ENCODE measurements at regions not wholly inside any gene's neighbourhood (a gene's known extent, or its start where the extent isn't known, plus 50 kb on each side); places are given as distances from the start of the nearest gene placed in this dataset.

- H3K36me3 ChIP-seq (ENCODE audit: insufficient read depth, low read length), result no peaks in the 10 kb centered on the region
- intact Hi-C loops (cut with micrococcal nuclease), result no loop called here
- no peak overlapping the region for H3K27ac ChIP-seq (ENCODE audit: low read depth, low read length)
- Mint-ChIP-seq H3K4me3 (no peak overlapping the region), H3K36me3 (no peaks in the 10 kb centered on the region), H3K4me1 (no peaks in the 10 kb centered on the region), H3K9me3 (peaks cover 0 to 11% (median 0%) of the 10 kb centered on the region in 8 donors), H3K27me3 (no peaks in the 10 kb centered on the region), H3K27ac (no peak overlapping the region)
- no peaks in the 10 kb centered on the region for H3K4me1 ChIP-seq (ENCODE audit: insufficient read depth, low read length)
- ChIA-PET CTCF (ENCODE audit: partially characterized antibody) (no interaction called here), POLR2A (ENCODE audit: partially characterized antibody) (no interaction called here)
- H3K4me3 ChIP-seq (ENCODE audit: low read length in 2 of 2), result no peak overlapping the region
- H3K27me3 ChIP-seq (ENCODE audit: insufficient read depth, low read length), result no peaks in the 10 kb centered on the region
- H3K9me3 ChIP-seq (ENCODE audit: control insufficient read depth in 1 of 2, low read length in 2 of 2), result no peaks in the 10 kb centered on the region
- DNase-seq, result no peak
Observed at GRCh38 chr5:21173036-21173435, 1185.0 kb upstream of the CDH18 start.

- no peaks in the 10 kb centered on the region for H3K36me3 ChIP-seq (ENCODE audit: insufficient read depth, low read length)
- no peaks in the 10 kb centered on the region for H3K4me1 ChIP-seq (ENCODE audit: insufficient read depth, low read length)
- no peaks in the 10 kb centered on the region for H3K4me1 Mint-ChIP-seq
- no peak overlapping the region for H3K4me3 Mint-ChIP-seq
- peaks cover 0 to 10% (median 2%) of the 10 kb centered on the region in 8 donors for H3K9me3 Mint-ChIP-seq
- H3K27me3 ChIP-seq (ENCODE audit: insufficient read depth, low read length), result no peaks in the 10 kb centered on the region
- intact Hi-C loops (cut with micrococcal nuclease), result no loop called here
- H3K27ac ChIP-seq (ENCODE audit: low read depth, low read length), result no peak overlapping the region
- no peaks in the 10 kb centered on the region for H3K9me3 ChIP-seq (ENCODE audit: control insufficient read depth in 1 of 2, low read length in 2 of 2)
- ChIA-PET POLR2A (ENCODE audit: partially characterized antibody) (no interaction called here), CTCF (ENCODE audit: partially characterized antibody) (no interaction called here)
- no peaks in the 10 kb centered on the region for H3K36me3 Mint-ChIP-seq
- no peak overlapping the region for H3K27ac Mint-ChIP-seq
- no peak overlapping the region for H3K4me3 ChIP-seq (ENCODE audit: low read length in 2 of 2)
- no peak for DNase-seq
- no peaks in the 10 kb centered on the region for H3K27me3 Mint-ChIP-seq
Observed at GRCh38 chr5:21171038-21171437, 1183.0 kb upstream of the CDH18 start.

- POLR2A ChIA-PET (ENCODE audit: partially characterized antibody), result no interaction called here
- intact Hi-C loops (cut with micrococcal nuclease), result no loop called here
Observed at GRCh38 chr5:21168557-21168956, 1180.6 kb upstream of the CDH18 start.

GRCh38 chr5:21165344-21165743, 1177.3 kb upstream of the CDH18 start:
- Mint-ChIP-seq H3K27ac (no peak overlapping the region), H3K27me3 (no peaks in the 10 kb centered on the region), H3K4me3 (no peak overlapping the region), H3K9me3 (peaks cover 2 to 13% (median 6%) of the 10 kb centered on the region in 8 donors), H3K36me3 (no peaks in the 10 kb centered on the region), H3K4me1 (no peaks in the 10 kb centered on the region)
- no peak overlapping the region for H3K27ac ChIP-seq (ENCODE audit: low read depth, low read length)
- no peak overlapping the region for H3K4me3 ChIP-seq (ENCODE audit: low read length in 2 of 2)
- H3K4me1 ChIP-seq (ENCODE audit: insufficient read depth, low read length), result no peaks in the 10 kb centered on the region
- intact Hi-C loops (cut with micrococcal nuclease), result no loop called here
- ChIA-PET CTCF (ENCODE audit: partially characterized antibody) (no interaction called here), POLR2A (ENCODE audit: partially characterized antibody) (no interaction called here)
- no peaks in the 10 kb centered on the region for H3K27me3 ChIP-seq (ENCODE audit: insufficient read depth, low read length)
- no peaks in the 10 kb centered on the region for H3K36me3 ChIP-seq (ENCODE audit: insufficient read depth, low read length)
- DNase-seq, result no peak
- no peaks in the 10 kb centered on the region for H3K9me3 ChIP-seq (ENCODE audit: control insufficient read depth in 1 of 2, low read length in 2 of 2)

More at GRCh38 chr5:21168557-21168956, 1180.6 kb upstream of the CDH18 start:
- no peaks in the 10 kb centered on the region for H3K36me3 Mint-ChIP-seq
- Histone ChIP-seq H3K4me3 (ENCODE audit: low read length in 2 of 2) (no peak overlapping the region), H3K27ac (ENCODE audit: low read depth, low read length) (no peak overlapping the region), H3K4me1 (ENCODE audit: insufficient read depth, low read length) (no peaks in the 10 kb centered on the region), H3K27me3 (ENCODE audit: insufficient read depth, low read length) (no peaks in the 10 kb centered on the region), H3K36me3 (ENCODE audit: insufficient read depth, low read length) (no peaks in the 10 kb centered on the region), H3K9me3 (ENCODE audit: control insufficient read depth in 1 of 2, low read length in 2 of 2) (no peaks in the 10 kb centered on the region)
- no peak overlapping the region for H3K4me3 Mint-ChIP-seq
- no peak overlapping the region for H3K27ac Mint-ChIP-seq
- peaks cover 2 to 12% (median 3%) of the 10 kb centered on the region in 8 donors for H3K9me3 Mint-ChIP-seq
- H3K27me3 Mint-ChIP-seq, result no peaks in the 10 kb centered on the region
- DNase-seq, result no peak
- CTCF ChIA-PET (ENCODE audit: partially characterized antibody), result no interaction called here
- H3K4me1 Mint-ChIP-seq, result no peaks in the 10 kb centered on the region

- Histone ChIP-seq H3K9me3 (ENCODE audit: control insufficient read depth in 1 of 2, low read length in 2 of 2) (no peaks in the 10 kb centered on the region), H3K4me3 (ENCODE audit: low read length in 2 of 2) (no peak overlapping the region), H3K27me3 (ENCODE audit: insufficient read depth, low read length) (no peaks in the 10 kb centered on the region), H3K36me3 (ENCODE audit: insufficient read depth, low read length) (no peaks in the 10 kb centered on the region), H3K4me1 (ENCODE audit: insufficient read depth, low read length) (no peaks in the 10 kb centered on the region), H3K27ac (ENCODE audit: low read depth, low read length) (no peak overlapping the region)
- Mint-ChIP-seq H3K4me1 (no peaks in the 10 kb centered on the region), H3K4me3 (no peak overlapping the region), H3K9me3 (peaks cover 2 to 14% (median 8%) of the 10 kb centered on the region in 8 donors), H3K27ac (no peak overlapping the region), H3K27me3 (no peaks in the 10 kb centered on the region), H3K36me3 (no peaks in the 10 kb centered on the region)
- intact Hi-C loops (cut with micrococcal nuclease), result no loop called here
- ChIA-PET CTCF (ENCODE audit: partially characterized antibody) (no interaction called here), POLR2A (ENCODE audit: partially characterized antibody) (no interaction called here)
- no peak for DNase-seq
Observed at GRCh38 chr5:21164425-21164824, 1176.4 kb upstream of the CDH18 start.

GRCh38 chr5:21159510-21160059, 1171.6 kb upstream of the CDH18 start:
- Histone ChIP-seq H3K27ac (ENCODE audit: low read depth, low read length) (no peak overlapping the region), H3K36me3 (ENCODE audit: insufficient read depth, low read length) (no peaks in the 10 kb centered on the region), H3K9me3 (ENCODE audit: control insufficient read depth in 1 of 2, low read length in 2 of 2) (no peaks in the 10 kb centered on the region), H3K4me1 (ENCODE audit: insufficient read depth, low read length) (no peaks in the 10 kb centered on the region), H3K27me3 (ENCODE audit: insufficient read depth, low read length) (no peaks in the 10 kb centered on the region), H3K4me3 (ENCODE audit: low read length in 2 of 2) (no peak overlapping the region)
- no peak overlapping the region for H3K27ac Mint-ChIP-seq
- no peaks in the 10 kb centered on the region for H3K36me3 Mint-ChIP-seq
- H3K27me3 Mint-ChIP-seq, result no peaks in the 10 kb centered on the region
- intact Hi-C loops (cut with micrococcal nuclease), result no loop called here
- POLR2A ChIA-PET (ENCODE audit: partially characterized antibody), result no interaction called here
- CTCF ChIA-PET (ENCODE audit: partially characterized antibody), result no interaction called here
- DNase-seq, result no peak
- no peak overlapping the region for H3K4me3 Mint-ChIP-seq
- H3K9me3 Mint-ChIP-seq, result peaks cover 0 to 18% (median 8%) of the 10 kb centered on the region in 8 donors
- no peaks in the 10 kb centered on the region for H3K4me1 Mint-ChIP-seq

GRCh38 chr5:21154526-21154925, 1166.5 kb upstream of the CDH18 start:
- Histone ChIP-seq H3K36me3 (ENCODE audit: insufficient read depth, low read length) (no peaks in the 10 kb centered on the region), H3K4me1 (ENCODE audit: insufficient read depth, low read length) (no peaks in the 10 kb centered on the region), H3K27ac (ENCODE audit: low read depth, low read length) (no peak overlapping the region), H3K27me3 (ENCODE audit: insufficient read depth, low read length) (no peaks in the 10 kb centered on the region), H3K4me3 (ENCODE audit: low read length in 2 of 2) (no peak overlapping the region), H3K9me3 (ENCODE audit: control insufficient read depth in 1 of 2, low read length in 2 of 2) (no peaks in the 10 kb centered on the region)
- POLR2A ChIA-PET (ENCODE audit: partially characterized antibody), result no interaction called here
- DNase-seq, result no peak
- Mint-ChIP-seq H3K36me3 (no peaks in the 10 kb centered on the region), H3K4me1 (no peaks in the 10 kb centered on the region), H3K27me3 (no peaks in the 10 kb centered on the region), H3K27ac (no peak overlapping the region), H3K4me3 (no peak overlapping the region), H3K9me3 (peaks cover 0 to 13% (median 4%) of the 10 kb centered on the region in 8 donors)
- CTCF ChIA-PET (ENCODE audit: partially characterized antibody), result no interaction called here
- intact Hi-C loops (cut with micrococcal nuclease), result no loop called here

GRCh38 chr5:21152611-21153010, 1164.6 kb upstream of the CDH18 start:
- Mint-ChIP-seq H3K9me3 (peaks cover 0 to 7% (median 3%) of the 10 kb centered on the region in 8 donors), H3K4me3 (no peak overlapping the region), H3K27ac (no peak overlapping the region), H3K36me3 (no peaks in the 10 kb centered on the region), H3K4me1 (no peaks in the 10 kb centered on the region), H3K27me3 (no peaks in the 10 kb centered on the region)
- Histone ChIP-seq H3K36me3 (ENCODE audit: insufficient read depth, low read length) (no peaks in the 10 kb centered on the region), H3K4me3 (ENCODE audit: low read length in 2 of 2) (no peak overlapping the region), H3K9me3 (ENCODE audit: control insufficient read depth in 1 of 2, low read length in 2 of 2) (no peaks in the 10 kb centered on the region), H3K27ac (ENCODE audit: low read depth, low read length) (no peak overlapping the region), H3K4me1 (ENCODE audit: insufficient read depth, low read length) (no peaks in the 10 kb centered on the region), H3K27me3 (ENCODE audit: insufficient read depth, low read length) (no peaks in the 10 kb centered on the region)
- intact Hi-C loops (cut with micrococcal nuclease), result no loop called here
- DNase-seq, result no peak
- ChIA-PET POLR2A (ENCODE audit: partially characterized antibody) (no interaction called here), CTCF (ENCODE audit: partially characterized antibody) (no interaction called here)

Data from CD4-positive, alpha-beta memory T cell (primary cell).